Heart right ventricle (tissue), 16 donors: ENCODE measurements at regions not wholly inside any gene's neighbourhood (a gene's known extent, or its start where the extent isn't known, plus 50 kb on each side); places are given as distances from the start of the nearest gene placed in this dataset.
"Not testable (repeated sequence)": the region's sequence is repeated elsewhere in the genome, so short reads cannot be mapped to it uniquely, and the experiment has no call there.

Source experiments
- ATAC-seq, 8 donors: fragments of 200-7000 bp; cut with Tn5 transposase; one replicate each; pipeline ENCODE4 v1.9.1; 2020; ENCODE audit warnings: mild to moderate bottlenecking in 8 of 8, moderate library complexity in 8 of 8, moderate number of reproducible peaks in 1 of 8
- DNase-seq, 2 donors: peaks; one replicate each; pipeline ENCODE4 v3.0.0-alpha.2; 2020
- H3K27ac ChIP-seq, 10 donors: fragments of 200-600 bp; sonication (generic) in 2 of 10; one replicate each; pipeline versions ENCODE4 v1.5.0 to v1.8.0; 2020 to 2022; ENCODE audit warnings: mild to moderate bottlenecking in 3 of 10
- H3K27me3 ChIP-seq, 7 donors: fragments of 200-600 bp; one replicate each; pipeline ENCODE4 v1.8.0; 2021 to 2022; ENCODE audit warnings: mild to moderate bottlenecking in 2 of 7
- H3K36me3 ChIP-seq, 9 donors: fragments of 200-600 bp; sonication (generic) in 1 of 9; one replicate each; pipeline versions ENCODE4 v1.5.0 to v1.8.0; 2020 to 2022; ENCODE audit warnings: mild to moderate bottlenecking in 2 of 9
- H3K4me1 ChIP-seq, 9 donors: fragments of 200-600 bp; sonication (generic) in 1 of 9; one replicate each; pipeline versions ENCODE4 v1.5.0 to v1.8.0; 2020 to 2022; ENCODE audit warnings: mild to moderate bottlenecking in 4 of 9
- H3K4me3 ChIP-seq, 10 donors: fragments of 200-600 bp; sonication (generic) in 2 of 10; one replicate each; pipeline versions ENCODE4 v1.5.0 to v1.8.0; 2020 to 2022; ENCODE audit warnings: mild to moderate bottlenecking in 7 of 10, moderate library complexity in 2 of 10
- H3K9me3 ChIP-seq, 11 donors: fragments of 200-600 bp in 10 of 11; sonication (generic) in 2 of 11; one replicate each; pipeline versions ENCODE4 v1.5.0 to v1.8.0; 2013 to 2022; ENCODE audit warnings: mild to moderate bottlenecking in 2 of 11, control low read depth in 1 of 11, moderate library complexity in 1 of 11
- WGBS, 2 donors: extraction: QIAGEN DNeasy Blood & Tissue Kit; methylation state at CpG; one replicate each; pipeline ENCODE4 v1.1.7; 2013; ENCODE audit warnings: inconsistent platforms in 1 of 2; 5-methylcytosine and 5-hydroxymethylcytosine counted together
- intact Hi-C, 10 donors: fragments of 100-400 bp; cut with DNase I; formaldehyde crosslinking; loops; one replicate each; pipeline versions ENCODE4 v1.11.1 to v1.14.2; 2022
- TF ChIP-seq, protein P1 (sequence below), 9 donors: fragments of 200-600 bp; sonication (generic) in 2 of 9; IDR thresholded peaks; one replicate each; pipeline versions ENCODE4 v1.5.0 to v1.8.0; 2021 to 2022; ENCODE audit warnings: antibody characterized with exemption in 9 of 9, mild to moderate bottlenecking in 5 of 9, moderate library complexity in 1 of 9
- donor health status: Arrhythmogenic right ventricular cardiomyopathy.
- donor health status: ischemic (EF 13 %, LVEDD 7.1; RV severe dilation, severe dysfunction).
- donor health status: healthy with polysubstance abuse.
- donor health status: DM: no; HTN: yes; CAD: no.
- donor health status: DM: no; HTN: no; CAD: no.
- donor health status: ischemic (EF 25% LVEDD 6.9; RV normal size, moderate dysfunction).
- donor health status: ischemic (EF 25% LVEDD 5.7; RV mildly dilated, moderate dysfunction).
- donor health status: healthy.
- donor health status: DM: yes; HTN: yes; CAD: no.
- donor health status: Ischemic cardiomyopathy.
- donor health status: ischemic (EF 35%, LVEDD 5.7; RV mildly dilated, moderate dysfunction).
- donor health status: nonischemic (EF 11% LVEDD 7.7; RV severe dilation, severe dysfunction).
- donor health status: DM: yes; HTN: yes; CAD: no.
- donor health status: PGD.
- donor health status: ischemic (EF 29% LVEDD 5.4; RV normal size, mild dysfunction).
- donor health status: nonischemic (EF 23%, LVEDD 6.1; RV moderate dilation, normal function).

DNA sequence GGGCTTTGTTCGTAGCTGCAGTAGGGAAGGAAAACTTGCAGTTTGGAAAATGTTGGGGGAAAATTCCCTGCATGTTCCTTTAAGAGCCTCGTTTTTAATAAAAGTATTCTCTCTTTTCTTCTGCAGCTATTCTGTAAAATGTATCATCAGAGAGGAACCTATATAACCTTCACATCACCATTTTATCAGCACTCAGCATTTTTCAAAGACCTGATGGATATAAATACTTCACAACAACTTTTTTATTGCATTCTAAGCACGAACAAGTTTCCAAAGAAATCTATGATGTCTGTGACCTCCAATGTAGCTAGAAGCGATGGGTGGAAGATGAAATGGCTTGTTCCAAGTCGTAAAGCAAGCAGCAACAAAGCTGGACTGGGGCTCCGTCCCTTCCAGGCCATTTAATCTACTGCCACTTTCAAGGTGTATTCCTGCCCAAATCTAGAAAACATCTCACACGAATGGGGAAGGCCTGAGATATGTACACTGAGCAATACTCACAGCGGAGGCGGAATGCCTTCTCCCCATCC, 84.0 kb downstream of the NSUN2 start:
- no peaks in the 10 kb centered on the region for H3K9me3 ChIP-seq
- TF ChIP-seq, protein P1, sequence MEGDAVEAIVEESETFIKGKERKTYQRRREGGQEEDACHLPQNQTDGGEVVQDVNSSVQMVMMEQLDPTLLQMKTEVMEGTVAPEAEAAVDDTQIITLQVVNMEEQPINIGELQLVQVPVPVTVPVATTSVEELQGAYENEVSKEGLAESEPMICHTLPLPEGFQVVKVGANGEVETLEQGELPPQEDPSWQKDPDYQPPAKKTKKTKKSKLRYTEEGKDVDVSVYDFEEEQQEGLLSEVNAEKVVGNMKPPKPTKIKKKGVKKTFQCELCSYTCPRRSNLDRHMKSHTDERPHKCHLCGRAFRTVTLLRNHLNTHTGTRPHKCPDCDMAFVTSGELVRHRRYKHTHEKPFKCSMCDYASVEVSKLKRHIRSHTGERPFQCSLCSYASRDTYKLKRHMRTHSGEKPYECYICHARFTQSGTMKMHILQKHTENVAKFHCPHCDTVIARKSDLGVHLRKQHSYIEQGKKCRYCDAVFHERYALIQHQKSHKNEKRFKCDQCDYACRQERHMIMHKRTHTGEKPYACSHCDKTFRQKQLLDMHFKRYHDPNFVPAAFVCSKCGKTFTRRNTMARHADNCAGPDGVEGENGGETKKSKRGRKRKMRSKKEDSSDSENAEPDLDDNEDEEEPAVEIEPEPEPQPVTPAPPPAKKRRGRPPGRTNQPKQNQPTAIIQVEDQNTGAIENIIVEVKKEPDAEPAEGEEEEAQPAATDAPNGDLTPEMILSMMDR (IDR thresholded peaks at IDR 0.05): no peak
- H3K27ac ChIP-seq: no peak overlapping the region
- peaks cover 0 to 4% (median 0%) of the 10 kb centered on the region in 7 donors for H3K27me3 ChIP-seq
- DNase-seq: no peak
- H3K36me3 ChIP-seq: no peaks in the 10 kb centered on the region
- intact Hi-C loops: no loop called here
- WGBS, 2 donors: 75 to 82% methylated on average over 9 of the region's 9 CpGs
- H3K4me1 ChIP-seq: peaks cover 0 to 14% (median 0%) of the 10 kb centered on the region in 9 donors
- no peak for ATAC-seq
- H3K4me3 ChIP-seq: no peak overlapping the region

DNA sequence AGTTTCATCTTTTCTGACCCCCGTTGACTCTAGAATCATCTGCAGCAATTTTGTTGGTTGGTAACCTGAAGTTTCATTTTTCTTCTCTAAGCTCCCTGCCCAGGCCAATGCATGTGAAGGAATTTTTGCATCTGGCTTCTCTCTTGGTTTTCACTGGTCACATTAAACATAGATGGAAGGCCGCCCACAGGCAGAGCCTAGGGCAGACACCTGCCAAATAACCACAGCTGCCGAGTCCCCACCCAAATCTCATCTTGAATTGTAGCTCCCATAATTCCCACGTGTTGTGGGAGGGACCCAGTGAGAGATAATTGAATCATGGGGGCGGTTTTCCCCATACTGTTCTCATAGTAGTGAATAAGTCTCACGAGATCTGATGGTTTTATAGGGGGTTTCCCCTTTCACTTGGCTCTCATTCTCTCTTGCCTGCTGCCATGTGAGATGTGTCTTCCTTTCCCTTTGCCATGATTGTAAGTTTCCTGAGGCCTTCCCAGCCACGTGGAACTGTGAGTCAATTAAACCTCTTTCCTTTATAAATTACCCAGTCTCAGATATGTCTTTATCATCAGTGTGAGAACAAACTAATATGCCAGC, 84.8 kb downstream of the NSUN2 start:
- WGBS, 2 donors: 68 to 74% methylated on average over 7 of the region's 7 CpGs
- intact Hi-C loops, H3K27me3 ChIP-seq, DNase-seq, ATAC-seq, H3K4me3 ChIP-seq, H3K36me3 ChIP-seq, H3K9me3 ChIP-seq, H3K27ac ChIP-seq: not testable (repeated sequence)
- H3K4me1 ChIP-seq: peaks cover 0 to 14% (median 0%) of the 10 kb centered on the region in 9 donors

DNA sequence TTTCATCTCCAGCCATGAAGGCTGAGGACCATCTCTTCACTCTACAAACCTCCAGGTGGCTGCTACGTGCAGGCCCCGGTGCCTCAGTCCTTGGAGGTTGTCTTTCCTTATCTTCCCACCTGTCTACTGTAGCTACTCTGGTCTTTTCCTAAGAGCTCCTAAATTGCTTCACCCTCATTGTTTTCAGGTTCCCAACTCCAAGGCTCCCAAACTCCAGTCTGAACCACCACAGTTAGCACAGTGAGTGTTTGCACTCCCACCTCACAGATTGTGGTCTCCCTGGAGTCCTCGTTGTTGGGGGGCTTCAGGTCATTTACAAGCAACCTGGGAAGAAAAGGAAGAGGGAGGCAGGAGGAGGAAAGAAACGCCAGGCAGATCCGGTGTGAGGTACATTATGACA, 85.3 kb downstream of the NSUN2 start:
- ATAC-seq: no peak
- no peak for DNase-seq
- no peaks in the 10 kb centered on the region for H3K9me3 ChIP-seq
- TF ChIP-seq, protein P1 (IDR thresholded peaks at IDR 0.05): no peak
- H3K36me3 ChIP-seq: no peaks in the 10 kb centered on the region
- H3K27ac ChIP-seq: no peak overlapping the region
- peaks cover 0 to 14% (median 0%) of the 10 kb centered on the region in 9 donors for H3K4me1 ChIP-seq
- intact Hi-C loops: no loop called here
- H3K27me3 ChIP-seq: peaks cover 0 to 4% (median 0%) of the 10 kb centered on the region in 7 donors
- no peak overlapping the region for H3K4me3 ChIP-seq
- WGBS, 2 donors: 84 to 90% methylated on average over 5 of the region's 5 CpGs

DNA sequence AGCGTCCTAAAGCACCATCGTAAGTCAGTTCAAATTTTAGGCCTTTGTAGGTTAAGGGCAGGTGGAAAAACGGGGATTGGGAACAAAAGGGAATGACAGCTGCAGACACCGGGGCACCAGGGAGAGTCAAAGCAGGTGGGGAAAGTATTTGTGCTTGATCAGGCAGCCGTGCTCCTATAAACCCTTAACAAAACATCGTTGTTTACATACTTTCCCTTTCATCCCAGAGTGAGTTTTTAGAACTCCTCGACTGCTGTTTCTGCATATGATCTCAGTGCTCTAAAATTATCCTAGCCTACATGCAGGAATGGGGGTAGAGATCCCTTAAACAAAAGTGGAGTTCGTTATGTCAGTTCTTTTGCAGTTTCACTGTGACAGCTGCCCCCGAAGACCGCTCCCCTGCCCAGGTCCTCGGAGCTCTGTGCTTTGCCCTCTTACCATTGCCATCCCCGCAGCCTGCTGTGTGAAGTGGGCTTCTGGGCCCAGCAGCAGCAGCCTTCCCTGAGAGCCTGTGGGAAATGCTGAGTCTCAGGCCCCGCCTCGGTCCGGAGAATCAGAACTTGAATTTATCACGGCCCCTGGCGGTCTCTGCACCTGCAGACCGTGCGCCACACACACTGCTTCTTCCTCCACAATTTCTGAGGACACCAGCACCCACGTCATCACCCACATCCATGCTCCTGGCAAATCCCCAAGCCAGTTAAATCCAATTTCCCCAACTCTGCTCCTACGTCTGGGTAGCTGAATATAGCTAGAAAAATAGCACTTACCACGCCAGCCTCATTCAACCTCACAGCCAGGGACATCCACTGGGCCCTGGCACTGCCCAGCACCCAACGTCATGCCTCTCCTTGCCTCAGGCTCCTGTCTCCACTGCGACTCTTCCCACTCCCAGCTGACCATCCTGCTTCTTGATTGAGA, 86.8 kb downstream of the NSUN2 start:
- TF ChIP-seq, protein P1 (IDR thresholded peaks at IDR 0.05): no peak
- Histone ChIP-seq H3K36me3 (no peaks in the 10 kb centered on the region), H3K27me3 (no peaks in the 10 kb centered on the region), H3K4me3 (no peak overlapping the region), H3K27ac (peak overlapping the region in 5 of 10 donors; percentile 33 to 71 (median 69)), H3K4me1 (peaks cover 0 to 16% (median 0%) of the 10 kb centered on the region in 9 donors), H3K9me3 (no peaks in the 10 kb centered on the region)
- intact Hi-C loops: no loop called here
- DNase-seq (no peak), ATAC-seq (peak in 4 of 8 donors; percentile 50 to 61 (median 56))
- WGBS, 2 donors: 61 to 62% methylated on average over 24 of the region's 24 CpGs
